HCT116 (cell line): ENCODE measurements at regions not wholly inside any gene's neighbourhood (a gene's known extent, or its start where the extent isn't known, plus 50 kb on each side); places are given as distances from the start of the nearest gene placed in this dataset.

Source experiments
- ATAC-seq: fragments of 200-7000 bp; cut with Tn5 transposase; 2 replicates; pipeline ENCODE4 v1.9.1; 2020; ENCODE audit warnings: mild to moderate bottlenecking, moderate library complexity
- BruUV-seq: library from RNA; stranded (reverse); fragments of 400-500 nt; replicated peaks from 2 replicates; lab custom pipeline; 2021; lab: Mats Ljungman, UMichigan
- CTCF ChIA-PET: fragments of 300-600 bp; sonication (Branson Sonifier 250); formaldehyde crosslinking; loops from one replicate; lab custom pipeline; 2021; ENCODE audit warnings: antibody characterized with exemption; lab: Charles Lee
- POLR2A ChIA-PET: fragments of 300-600, 350-600 bp; sonication (Branson Sonifier 250); formaldehyde crosslinking; loops from one replicate; lab custom pipeline; 2021; ENCODE audit warnings: antibody characterized with exemption; lab: Charles Lee
- RAD21 ChIA-PET, 2 experiments: fragments of 300-600 bp; sonication (Branson Sonifier 250); formaldehyde crosslinking; loops; one replicate each; lab custom pipeline; 2023; ENCODE audit warnings: low total read pairs in 2 of 2; ENCODE audit not compliant: uncharacterized antibody in 2 of 2, unreplicated experiment in 2 of 2, low non-redundant PET in 1 of 2; lab: Charles Lee
- DNase-seq: peaks from one replicate; pipeline ENCODE4 v3.0.0-alpha.2; 2010; ENCODE audit warnings: low read depth, low spot score
- H2AFZ ChIP-seq: fragments of 200-600 bp; shearing (Covaris generic), sonication (generic); 2 replicates; pipeline ENCODE4 v1.6.1; 2017; ENCODE audit warnings: low read depth, mixed run types, mixed read lengths, antibody characterized with exemption, low read length; ENCODE audit not compliant: poor library complexity, severe bottlenecking
- H3K27ac ChIP-seq: 2 replicates; pipeline ENCODE4 v1.5.1; 2012; ENCODE audit warnings: low read depth, low read length
- H3K27me3 ChIP-seq: fragments of 200-600 bp; sonication (generic); 2 replicates; pipeline ENCODE4 v1.6.1; 2016; ENCODE audit warnings: mixed run types, low read length, mixed read lengths; ENCODE audit not compliant: insufficient read depth
- H3K36me3 ChIP-seq, 2 experiments: fragments of 200-500 bp in 1 of 2; fragments of 200-600 bp in 1 of 2; sonication (Bioruptor generic) in 1 of 2; sonication (generic) in 1 of 2; 2 replicates each; pipeline versions ENCODE4 v1.5.1 to v1.6.1; 2014 to 2016; ENCODE audit warnings: low read length in 2 of 2, inconsistent platforms in 1 of 2, mixed read lengths in 1 of 2, mixed run types in 1 of 2; ENCODE audit not compliant: insufficient read depth in 2 of 2, control insufficient read depth in 1 of 2
- H3K4me1 ChIP-seq, 2 experiments: fragments of 200-600 bp in 1 of 2; sonication (generic) in 1 of 2; 2 replicates each; pipeline versions ENCODE4 v1.5.1 to v1.6.1; 2012 to 2017; ENCODE audit warnings: low read length in 2 of 2, inconsistent platforms in 1 of 2, mild to moderate bottlenecking in 1 of 2, mixed read lengths in 1 of 2, mixed run types in 1 of 2, moderate library complexity in 1 of 2; ENCODE audit not compliant: insufficient read depth in 2 of 2, control insufficient read depth in 1 of 2
- H3K4me2 ChIP-seq: fragments of 200-600 bp; sonication (generic); 2 replicates; pipeline ENCODE4 v1.6.1; 2017; ENCODE audit warnings: mixed run types, low read length, mixed read lengths
- H3K4me3 ChIP-seq, 2 experiments: fragments of 200-600 bp in 1 of 2; sonication (generic) in 1 of 2; replicated peaks in 1 of 2; 2 replicates each; pipeline ENCODE4 v1.5.1; 2011 to 2016; ENCODE audit warnings: low read length in 2 of 2, control low read depth in 1 of 2, low read depth in 1 of 2, mild to moderate bottlenecking in 1 of 2, mixed read lengths in 1 of 2, mixed run types in 1 of 2
- H3K79me2 ChIP-seq: fragments of 200-600 bp; sonication (generic); 2 replicates; pipeline ENCODE4 v1.6.1; 2017; ENCODE audit warnings: mild to moderate bottlenecking, mixed run types, low read length, moderate library complexity, mixed read lengths; ENCODE audit not compliant: insufficient read depth
- H3K9ac ChIP-seq: fragments of 200-600 bp; sonication (generic); 2 replicates; pipeline ENCODE4 v1.6.1; 2016; ENCODE audit warnings: low read length, mixed read lengths
- H3K9me2 ChIP-seq: fragments of 200-600 bp; sonication (generic), shearing (Covaris generic); 2 replicates; pipeline ENCODE4 v1.6.1; 2017; ENCODE audit warnings: mixed run types, mild to moderate bottlenecking, moderate library complexity; ENCODE audit not compliant: insufficient read depth
- H3K9me3 ChIP-seq, 2 experiments: fragments of 200-500 bp in 1 of 2; fragments of 200-600 bp in 1 of 2; sonication (Bioruptor generic) in 1 of 2; sonication (generic) in 1 of 2; 2 replicates each; pipeline ENCODE4 v1.6.1; 2014 to 2017; ENCODE audit warnings: low read length in 2 of 2, mixed read lengths in 2 of 2, inconsistent platforms in 1 of 2, low read depth in 1 of 2, mild to moderate bottlenecking in 1 of 2, mixed run types in 1 of 2, moderate library complexity in 1 of 2; ENCODE audit not compliant: control insufficient read depth in 1 of 2, insufficient read depth in 1 of 2
- H4K20me1 ChIP-seq: fragments of 200-600 bp; sonication (generic), shearing (Covaris generic); 2 replicates; pipeline ENCODE4 v1.6.1; 2017; ENCODE audit warnings: mixed run types, mild to moderate bottlenecking, moderate library complexity; ENCODE audit not compliant: insufficient read depth
- CTCF ChIP-seq, 3 experiments: fragments of 200-600 bp in 1 of 3; sonication (generic) in 1 of 3; IDR thresholded peaks in 2 of 3; conservative IDR thresholded peaks in 1 of 3; 2 replicates each; pipeline ENCODE4 v1.5.1; 2012 to 2017; ENCODE audit warnings: low read depth in 2 of 3, low read length in 2 of 3, antibody characterized with exemption in 1 of 3, borderline replicate concordance in 1 of 3, control low read depth in 1 of 3, mild to moderate bottlenecking in 1 of 3, mixed read lengths in 1 of 3, mixed run types in 1 of 3, moderate library complexity in 1 of 3; ENCODE audit not compliant: insufficient read depth in 1 of 3
- EZH2 ChIP-seq: fragments of 200-600 bp; sonication (generic); IDR thresholded peaks from 2 replicates; pipeline ENCODE4 v1.6.1; 2017; ENCODE audit warnings: antibody characterized with exemption, mixed run types
- RAD21 ChIP-seq: IDR thresholded peaks from 2 replicates; pipeline ENCODE4 v1.6.1; 2012; ENCODE audit warnings: low read depth, mild to moderate bottlenecking
- YY1 ChIP-seq: IDR thresholded peaks from 2 replicates; pipeline ENCODE4 v1.6.1; 2011; ENCODE audit warnings: low read length, low read depth, moderate library complexity, mild to moderate bottlenecking; ENCODE audit not compliant: insufficient replicate concordance; ENCODE audit errors: extremely low read depth
- ZBTB33 ChIP-seq: IDR thresholded peaks from 2 replicates; pipeline ENCODE4 v1.6.1; 2011; ENCODE audit warnings: mild to moderate bottlenecking, low read length, moderate library complexity; ENCODE audit not compliant: insufficient replicate concordance; ENCODE audit errors: extremely low read depth
- ZNF274 ChIP-seq: fragments of 200-500 bp; sonication (Bioruptor generic); IDR thresholded peaks from 2 replicates; pipeline ENCODE4 v1.6.1; 2014; ENCODE audit warnings: mild to moderate bottlenecking, low read depth, low read length, inconsistent platforms
- intact Hi-C: fragments of 100-400 bp; cut with micrococcal nuclease; formaldehyde crosslinking; loops from 2 replicates; pipeline ENCODE4 v1.10.0; 2022

- BruUV-seq = no TSS peak
- peaks cover 15% of the 10 kb centered on the region for H3K27me3 ChIP-seq
These were observed 88.7 kb upstream of the HDAC4 start for GRCh38 chr2:239489481-239489880.

More at GRCh38 chr2:239489481-239489880, 88.7 kb upstream of the HDAC4 start:
- Histone ChIP-seq H3K9ac (no peak overlapping the region), H3K9me2 (no peaks in the 10 kb centered on the region), H3K4me3 (no peak overlapping the region), H3K4me1 (no peaks in the 10 kb centered on the region), H2AFZ (no peak overlapping the region), H3K36me3 (no peaks in the 10 kb centered on the region), H3K4me2 (no peak overlapping the region), H3K79me2 (no peaks in the 10 kb centered on the region), H4K20me1 (no peaks in the 10 kb centered on the region), H3K9me3 (no peaks in the 10 kb centered on the region), H3K27ac (no peak overlapping the region)
- ChIA-PET POLR2A (no interaction called here), CTCF (no interaction called here), RAD21 (no interaction called here)
- TF ChIP-seq EZH2 (no peak), ZBTB33 (no peak), CTCF (IDR thresholded peaks at IDR 0.05 in 2 of 3, conservative IDR thresholded peaks at IDR 0.05 in 1 of 3; ENCODE audit: borderline replicate concordance in 1 of 3, insufficient read depth in 1 of 3, low read depth in 2 of 3, low read length in 2 of 3) (no peak), RAD21 (no peak), ZNF274 (no peak), YY1 (no peak)
- DNase-seq = no peak
- intact Hi-C loops = no loop called here
- no peak for ATAC-seq
